GM12878 (cell line): ENCODE measurements at regions not wholly inside any gene's neighbourhood (a gene's known extent, or its start where the extent isn't known, plus 50 kb on each side); places are given as distances from the start of the nearest gene placed in this dataset.

ENCODE experiments used
- ATAC-seq: fragments of 200-7000 bp; cut with Tn5 transposase; 3 replicates; pipeline ENCODE4 v1.9.1; 2020; ENCODE audit warnings: mild to moderate bottlenecking, moderate library complexity
- BruUV-seq: library from RNA; stranded (reverse); fragments of 400-500 nt; replicated peaks from 2 replicates; lab custom pipeline; 2021; lab: Mats Ljungman, UMichigan
- CTCF ChIA-PET: fragments of 300-600 bp; sonication (Branson Sonifier 250); formaldehyde crosslinking; extraction: SDS; loops from one replicate; lab custom pipeline; 2021; ENCODE audit warnings: inconsistent platforms; lab: Yijun Ruan, JAX
- POLR2A ChIA-PET: fragments of 350-600 bp; formaldehyde crosslinking; extraction: SDS; loops from one replicate; lab custom pipeline; 2021; ENCODE audit warnings: inconsistent platforms; lab: Charles Lee
- RAD21 ChIA-PET: fragments of 300-600 bp; sonication (Branson Sonifier 250); formaldehyde crosslinking; loops from one replicate; lab custom pipeline; 2023; ENCODE audit warnings: antibody characterized with exemption; ENCODE audit not compliant: unreplicated experiment; lab: Charles Lee
- SMC1A ChIA-PET: fragments of 300-600 bp; sonication (Branson Sonifier 250); formaldehyde crosslinking; loops from one replicate; lab custom pipeline; 2023; ENCODE audit not compliant: unreplicated experiment, uncharacterized antibody; lab: Charles Lee
- DNase-seq: peaks from one replicate; pipeline ENCODE4 v3.0.0-alpha.2; 2011; ENCODE audit warnings: low read depth, low spot score
- FAIRE-seq: peaks from 3 replicates; lab custom pipeline; 2011; peaks lifted over from hg19 to GRCh38; lab: Jason Lieb, UNC
- H2AFZ ChIP-seq: 2 replicates; pipeline ENCODE4 v1.6.0; 2011; ENCODE audit warnings: low read depth, low read length, control low read depth; ENCODE audit not compliant: control insufficient read depth
- H3K27ac ChIP-seq: 2 replicates; pipeline ENCODE4 v1.5.1; 2011; ENCODE audit warnings: control low read depth; ENCODE audit not compliant: control insufficient read depth, insufficient read depth
- H3K27me3 ChIP-seq, 2 experiments: replicated peaks in 1 of 2; 2 replicates each; pipeline versions ENCODE4 v1.6.0 to v1.6.1; 2011; ENCODE audit warnings: low read length in 1 of 2; ENCODE audit not compliant: control insufficient read depth in 2 of 2, insufficient read depth in 2 of 2
- H3K36me3 ChIP-seq, 2 experiments: 2 replicates each; pipeline ENCODE4 v1.5.1; 2011; ENCODE audit warnings: low read length in 1 of 2; ENCODE audit not compliant: control insufficient read depth in 2 of 2, insufficient read depth in 2 of 2
- H3K4me1 ChIP-seq: 2 replicates; pipeline ENCODE4 v1.6.1; 2011; ENCODE audit warnings: mild to moderate bottlenecking, low read length, moderate library complexity, mixed read lengths; ENCODE audit not compliant: control insufficient read depth, insufficient read depth
- H3K4me2 ChIP-seq: 2 replicates; pipeline ENCODE4 v1.6.0; 2011; ENCODE audit warnings: control low read depth; ENCODE audit not compliant: control insufficient read depth, insufficient read depth
- H3K4me3 ChIP-seq: fragments of 200-600 bp; sonication (generic); 2 replicates; pipeline ENCODE4 v1.5.1; 2016
- H3K79me2 ChIP-seq: 2 replicates; pipeline ENCODE4 v1.6.0; 2011; ENCODE audit warnings: low read length; ENCODE audit not compliant: control insufficient read depth, insufficient read depth
- H3K9ac ChIP-seq: 2 replicates; pipeline ENCODE4 v1.8.0; 2011; ENCODE audit warnings: low read length, control low read depth, mixed read lengths; ENCODE audit not compliant: control insufficient read depth, insufficient read depth
- H3K9me3 ChIP-seq: replicated peaks from 3 replicates; pipeline ENCODE4 v1.5.1; 2011; ENCODE audit warnings: mild to moderate bottlenecking, low read length; ENCODE audit not compliant: control insufficient read depth, insufficient read depth
- H4K20me1 ChIP-seq: 2 replicates; pipeline ENCODE4 v1.6.0; 2011; ENCODE audit not compliant: control insufficient read depth, insufficient read depth
- BCL11A ChIP-seq: IDR thresholded peaks from 2 replicates; pipeline ENCODE4 v1.6.1; 2011; ENCODE audit warnings: low read depth, low read length
- EED ChIP-seq: sonication (generic); IDR thresholded peaks from 2 replicates; pipeline ENCODE4 v1.6.1; 2016; ENCODE audit warnings: antibody characterized with exemption, low read depth
- EGR1 ChIP-seq, 2 experiments: IDR thresholded peaks; 1 replicate in 1 of 2; 2 replicates in 1 of 2; pipeline ENCODE4 v1.6.1; 2011 to 2012; ENCODE audit warnings: low read depth in 2 of 2, low read length in 2 of 2, borderline replicate concordance in 1 of 2, mild to moderate bottlenecking in 1 of 2, moderate library complexity in 1 of 2
- KDM1A ChIP-seq: fragments of 200-600 bp; sonication (generic); IDR thresholded peaks from 2 replicates; pipeline ENCODE4 v1.6.1; 2016; ENCODE audit warnings: borderline replicate concordance
- MAX ChIP-seq: IDR thresholded peaks from 2 replicates; pipeline ENCODE4 v1.6.1; 2012; ENCODE audit warnings: low read depth, low read length, improper control_type of control experiment
- MYB ChIP-seq: fragments of 150-350 bp; IDR thresholded peaks from 2 replicates; pipeline ENCODE4 v1.6.1; 2014; ENCODE audit warnings: mild to moderate bottlenecking, low read depth, low read length, borderline replicate concordance
- PAX8 ChIP-seq: fragments of 450-650 bp; IDR thresholded peaks from 2 replicates; pipeline ENCODE4 v1.6.1; 2017; ENCODE audit warnings: mild to moderate bottlenecking, moderate library complexity
- RB1 ChIP-seq: fragments of 450-650 bp; formaldehyde crosslinking; IDR thresholded peaks from 2 replicates; pipeline ENCODE4 v1.6.1; 2017; ENCODE audit warnings: mild to moderate bottlenecking, borderline replicate concordance
- SMC3 ChIP-seq: IDR thresholded peaks from 2 replicates; pipeline ENCODE4 v1.6.1; 2011; ENCODE audit warnings: low read length, improper control_type of control experiment, borderline replicate concordance
- SREBF1 ChIP-seq: IDR thresholded peaks from 2 replicates; pipeline ENCODE4 v1.6.1; 2012; ENCODE audit warnings: mild to moderate bottlenecking, low read length
- TAF1 ChIP-seq: IDR thresholded peaks from 2 replicates; pipeline ENCODE4 v1.6.1; 2011; ENCODE audit warnings: mild to moderate bottlenecking, low read depth, low read length, borderline replicate concordance
- TCF3 ChIP-seq: IDR thresholded peaks from 2 replicates; pipeline ENCODE4 v1.6.1; 2012; ENCODE audit warnings: low read depth, mild to moderate bottlenecking, low read length, borderline replicate concordance; ENCODE audit not compliant: insufficient read depth
- ZNF622 ChIP-seq: fragments of 450-650 bp; IDR thresholded peaks from 2 replicates; pipeline ENCODE4 v1.6.1; 2017; ENCODE audit warnings: mild to moderate bottlenecking, inconsistent platforms
- whole genome bisulfite sequencing: methylation state at CpG from one replicate; pipeline ENCODE4 v1.1.6; 2016; ENCODE audit warnings: low lambda C conversion rate; ENCODE audit not compliant: insufficient replicate concordance, insufficient coverage; ENCODE audit errors: missing lambda C conversion rate; 5-methylcytosine and 5-hydroxymethylcytosine counted together
- in situ Hi-C: fragments of 300-500 bp; cut with MboI; formaldehyde crosslinking; loops from 9 replicates; pipeline ENCODE4 v1.14.3; 2018; ENCODE audit warnings: mixed read lengths
- intact Hi-C: fragments of 100-400 bp; cut with micrococcal nuclease; formaldehyde crosslinking; loops from one replicate; pipeline ENCODE4 v1.14.2; 2022; ENCODE audit not compliant: unreplicated experiment
- TF ChIP-seq, protein P1 (sequence below): IDR thresholded peaks from 2 replicates; pipeline ENCODE4 v1.6.1; 2012; ENCODE audit warnings: low read depth, low read length, improper control_type of control experiment
- TF ChIP-seq, protein P2 (sequence below): fragments of 450-650 bp; IDR thresholded peaks from 2 replicates; pipeline ENCODE4 v1.6.1; 2017; ENCODE audit warnings: mild to moderate bottlenecking, moderate library complexity
- TF ChIP-seq, protein P3 (sequence below): IDR thresholded peaks from 2 replicates; pipeline ENCODE4 v1.6.1; 2011; ENCODE audit warnings: mild to moderate bottlenecking, low read depth, low read length, moderate library complexity; ENCODE audit not compliant: insufficient replicate concordance

GRCh38 chr7:131231381-131232220 lies 96.1 kb upstream of the MKLN1 start:
- POLR2A ChIA-PET: interaction anchor here (1.1 to 1.2 kb wide), 3 partner anchors 43 to 121 kb away, joined by 3 to 4 read pairs (median 4); no protein-coding TSS in a partner anchor
- no peaks in the 10 kb centered on the region for H3K36me3 ChIP-seq
- SMC1A ChIA-PET: interaction anchor here (0.8 to 2.1 kb wide), 11 partner anchors 8 to 163 kb away, joined by 3 to 16 read pairs (median 5); no protein-coding TSS in a partner anchor
- H3K9ac ChIP-seq: peak overlapping the region; percentile 21; the same call in 1 of the 2 replicates
- H4K20me1 ChIP-seq: no peaks in the 10 kb centered on the region
- CTCF ChIA-PET: interaction anchor here (0.7 to 1.6 kb wide), 7 partner anchors 10 to 122 kb away, joined by 3 to 5 read pairs (median 4); no protein-coding TSS in a partner anchor
- peak overlapping the region; percentile 82 for H3K4me2 ChIP-seq
- H3K79me2 ChIP-seq: no peaks in the 10 kb centered on the region
- FAIRE-seq (peak; percentile 92), ATAC-seq (peak; percentile 90), DNase-seq (peak; percentile 82)
- 5% methylated on average over 10 of the region's 10 CpGs for WGBS
- H3K9me3 ChIP-seq: no peaks in the 10 kb centered on the region
- peak overlapping the region; percentile 47 for H3K27ac ChIP-seq
- in situ Hi-C loops (no loop called here), intact Hi-C loops (loop anchor here (5.0 kb wide), 1 partner anchor 124 kb away; no protein-coding TSS in a partner anchor)
- 0 out of 2 replicates have a peak overlapping the region, but pooled peaks have one; percentile 44 for H3K4me3 ChIP-seq
- H3K27me3 ChIP-seq: no peaks in the 10 kb centered on the region
- BruUV-seq: no TSS peak
- H3K4me1 ChIP-seq: peaks cover 3% of the 10 kb centered on the region; the same call in 1 of the 2 replicates
- peak overlapping the region; percentile 68 for H2AFZ ChIP-seq
- RAD21 ChIA-PET: interaction anchor here (0.8 to 2.4 kb wide), 8 partner anchors 8 to 134 kb away, joined by 3 to 13 read pairs (median 3); no protein-coding TSS in a partner anchor
- TF ChIP-seq TCF3: peak; percentile 61; the same call in 1 of the 2 replicates
- no peak for TF ChIP-seq MAX
- TF ChIP-seq ZNF622: no peak
- TF ChIP-seq, protein P1, sequence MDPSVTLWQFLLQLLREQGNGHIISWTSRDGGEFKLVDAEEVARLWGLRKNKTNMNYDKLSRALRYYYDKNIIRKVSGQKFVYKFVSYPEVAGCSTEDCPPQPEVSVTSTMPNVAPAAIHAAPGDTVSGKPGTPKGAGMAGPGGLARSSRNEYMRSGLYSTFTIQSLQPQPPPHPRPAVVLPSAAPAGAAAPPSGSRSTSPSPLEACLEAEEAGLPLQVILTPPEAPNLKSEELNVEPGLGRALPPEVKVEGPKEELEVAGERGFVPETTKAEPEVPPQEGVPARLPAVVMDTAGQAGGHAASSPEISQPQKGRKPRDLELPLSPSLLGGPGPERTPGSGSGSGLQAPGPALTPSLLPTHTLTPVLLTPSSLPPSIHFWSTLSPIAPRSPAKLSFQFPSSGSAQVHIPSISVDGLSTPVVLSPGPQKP: no peak
- no peak for TF ChIP-seq PAX8
- TF ChIP-seq, protein P2, sequence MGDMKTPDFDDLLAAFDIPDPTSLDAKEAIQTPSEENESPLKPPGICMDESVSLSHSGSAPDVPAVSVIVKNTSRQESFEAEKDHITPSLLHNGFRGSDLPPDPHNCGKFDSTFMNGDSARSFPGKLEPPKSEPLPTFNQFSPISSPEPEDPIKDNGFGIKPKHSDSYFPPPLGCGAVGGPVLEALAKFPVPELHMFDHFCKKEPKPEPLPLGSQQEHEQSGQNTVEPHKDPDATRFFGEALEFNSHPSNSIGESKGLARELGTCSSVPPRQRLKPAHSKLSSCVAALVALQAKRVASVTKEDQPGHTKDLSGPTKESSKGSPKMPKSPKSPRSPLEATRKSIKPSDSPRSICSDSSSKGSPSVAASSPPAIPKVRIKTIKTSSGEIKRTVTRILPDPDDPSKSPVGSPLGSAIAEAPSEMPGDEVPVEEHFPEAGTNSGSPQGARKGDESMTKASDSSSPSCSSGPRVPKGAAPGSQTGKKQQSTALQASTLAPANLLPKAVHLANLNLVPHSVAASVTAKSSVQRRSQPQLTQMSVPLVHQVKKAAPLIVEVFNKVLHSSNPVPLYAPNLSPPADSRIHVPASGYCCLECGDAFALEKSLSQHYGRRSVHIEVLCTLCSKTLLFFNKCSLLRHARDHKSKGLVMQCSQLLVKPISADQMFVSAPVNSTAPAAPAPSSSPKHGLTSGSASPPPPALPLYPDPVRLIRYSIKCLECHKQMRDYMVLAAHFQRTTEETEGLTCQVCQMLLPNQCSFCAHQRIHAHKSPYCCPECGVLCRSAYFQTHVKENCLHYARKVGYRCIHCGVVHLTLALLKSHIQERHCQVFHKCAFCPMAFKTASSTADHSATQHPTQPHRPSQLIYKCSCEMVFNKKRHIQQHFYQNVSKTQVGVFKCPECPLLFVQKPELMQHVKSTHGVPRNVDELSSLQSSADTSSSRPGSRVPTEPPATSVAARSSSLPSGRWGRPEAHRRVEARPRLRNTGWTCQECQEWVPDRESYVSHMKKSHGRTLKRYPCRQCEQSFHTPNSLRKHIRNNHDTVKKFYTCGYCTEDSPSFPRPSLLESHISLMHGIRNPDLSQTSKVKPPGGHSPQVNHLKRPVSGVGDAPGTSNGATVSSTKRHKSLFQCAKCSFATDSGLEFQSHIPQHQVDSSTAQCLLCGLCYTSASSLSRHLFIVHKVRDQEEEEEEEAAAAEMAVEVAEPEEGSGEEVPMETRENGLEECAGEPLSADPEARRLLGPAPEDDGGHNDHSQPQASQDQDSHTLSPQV: no peak
- TF ChIP-seq RB1: no peak
- TF ChIP-seq, protein P3, sequence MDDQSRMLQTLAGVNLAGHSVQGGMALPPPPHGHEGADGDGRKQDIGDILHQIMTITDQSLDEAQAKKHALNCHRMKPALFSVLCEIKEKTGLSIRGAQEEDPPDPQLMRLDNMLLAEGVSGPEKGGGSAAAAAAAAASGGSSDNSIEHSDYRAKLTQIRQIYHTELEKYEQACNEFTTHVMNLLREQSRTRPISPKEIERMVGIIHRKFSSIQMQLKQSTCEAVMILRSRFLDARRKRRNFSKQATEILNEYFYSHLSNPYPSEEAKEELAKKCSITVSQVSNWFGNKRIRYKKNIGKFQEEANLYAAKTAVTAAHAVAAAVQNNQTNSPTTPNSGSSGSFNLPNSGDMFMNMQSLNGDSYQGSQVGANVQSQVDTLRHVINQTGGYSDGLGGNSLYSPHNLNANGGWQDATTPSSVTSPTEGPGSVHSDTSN: no peak
- TF ChIP-seq SMC3: no peak
- no peak for TF ChIP-seq TAF1
- no peak for TF ChIP-seq EGR1 (IDR thresholded peaks at IDR 0.05; ENCODE audit: borderline replicate concordance in 1 of 2, low read depth in 2 of 2, low read length in 2 of 2)
- TF ChIP-seq KDM1A: no peak
- peak; percentile 57; the same call in 1 of the 2 replicates for TF ChIP-seq BCL11A
- peak; percentile 78 for TF ChIP-seq EED
- TF ChIP-seq SREBF1: no peak
- TF ChIP-seq MYB: no peak
